ENCODE measurements at regions not wholly inside any gene's neighbourhood (a gene's known extent, or its start where the extent isn't known, plus 50 kb on each side); places are given as distances from the start of the nearest gene placed in this dataset.

GRCh38 chr10:130240409-130240808, 104.2 kb downstream of the GLRX3 start:
- no peaks in the 10 kb centered on the region for H3K9me3 ChIP-seq
- no peaks in the 10 kb centered on the region for H3K36me3 ChIP-seq
- TF ChIP-seq, protein P1, sequence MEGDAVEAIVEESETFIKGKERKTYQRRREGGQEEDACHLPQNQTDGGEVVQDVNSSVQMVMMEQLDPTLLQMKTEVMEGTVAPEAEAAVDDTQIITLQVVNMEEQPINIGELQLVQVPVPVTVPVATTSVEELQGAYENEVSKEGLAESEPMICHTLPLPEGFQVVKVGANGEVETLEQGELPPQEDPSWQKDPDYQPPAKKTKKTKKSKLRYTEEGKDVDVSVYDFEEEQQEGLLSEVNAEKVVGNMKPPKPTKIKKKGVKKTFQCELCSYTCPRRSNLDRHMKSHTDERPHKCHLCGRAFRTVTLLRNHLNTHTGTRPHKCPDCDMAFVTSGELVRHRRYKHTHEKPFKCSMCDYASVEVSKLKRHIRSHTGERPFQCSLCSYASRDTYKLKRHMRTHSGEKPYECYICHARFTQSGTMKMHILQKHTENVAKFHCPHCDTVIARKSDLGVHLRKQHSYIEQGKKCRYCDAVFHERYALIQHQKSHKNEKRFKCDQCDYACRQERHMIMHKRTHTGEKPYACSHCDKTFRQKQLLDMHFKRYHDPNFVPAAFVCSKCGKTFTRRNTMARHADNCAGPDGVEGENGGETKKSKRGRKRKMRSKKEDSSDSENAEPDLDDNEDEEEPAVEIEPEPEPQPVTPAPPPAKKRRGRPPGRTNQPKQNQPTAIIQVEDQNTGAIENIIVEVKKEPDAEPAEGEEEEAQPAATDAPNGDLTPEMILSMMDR (IDR thresholded peaks at IDR 0.05) = no peak
- TF ChIP-seq POLR2A (IDR thresholded peaks at IDR 0.05) = no peak
- no peaks in the 10 kb centered on the region for H3K27me3 ChIP-seq
- H3K27ac ChIP-seq = no peak overlapping the region
- no peaks in the 10 kb centered on the region for H3K4me1 ChIP-seq
- H3K4me3 ChIP-seq = no peak overlapping the region
- DNase-seq (no peak), ATAC-seq (no peak)
- 58% methylated on average over 2 of the region's 2 CpGs for WGBS (ENCODE audit: insufficient coverage, low coverage, low lambda C conversion rate, missing lambda C conversion rate)
- intact Hi-C loops (cut with DNase I) = no loop called here

- no peak for ATAC-seq
- no peak for DNase-seq
- no peak for TF ChIP-seq POLR2A (IDR thresholded peaks at IDR 0.05)
- TF ChIP-seq, protein P1 (IDR thresholded peaks at IDR 0.05) = no peak
- WGBS (ENCODE audit: insufficient coverage, low coverage, low lambda C conversion rate, missing lambda C conversion rate) = 51% methylated on average over 3 of the region's 3 CpGs
- intact Hi-C loops (cut with DNase I) = no loop called here
- Histone ChIP-seq H3K9me3 (no peaks in the 10 kb centered on the region), H3K4me1 (no peaks in the 10 kb centered on the region), H3K4me3 (no peak overlapping the region), H3K36me3 (no peaks in the 10 kb centered on the region), H3K27me3 (no peaks in the 10 kb centered on the region), H3K27ac (no peak overlapping the region)
Observed at GRCh38 chr10:130242513-130242912, 106.3 kb downstream of the GLRX3 start.

GRCh38 chr10:130243015-130243414, 106.8 kb downstream of the GLRX3 start:
- intact Hi-C loops (cut with DNase I) = no loop called here
- DNase-seq = no peak
- ATAC-seq = no peak

DNA sequence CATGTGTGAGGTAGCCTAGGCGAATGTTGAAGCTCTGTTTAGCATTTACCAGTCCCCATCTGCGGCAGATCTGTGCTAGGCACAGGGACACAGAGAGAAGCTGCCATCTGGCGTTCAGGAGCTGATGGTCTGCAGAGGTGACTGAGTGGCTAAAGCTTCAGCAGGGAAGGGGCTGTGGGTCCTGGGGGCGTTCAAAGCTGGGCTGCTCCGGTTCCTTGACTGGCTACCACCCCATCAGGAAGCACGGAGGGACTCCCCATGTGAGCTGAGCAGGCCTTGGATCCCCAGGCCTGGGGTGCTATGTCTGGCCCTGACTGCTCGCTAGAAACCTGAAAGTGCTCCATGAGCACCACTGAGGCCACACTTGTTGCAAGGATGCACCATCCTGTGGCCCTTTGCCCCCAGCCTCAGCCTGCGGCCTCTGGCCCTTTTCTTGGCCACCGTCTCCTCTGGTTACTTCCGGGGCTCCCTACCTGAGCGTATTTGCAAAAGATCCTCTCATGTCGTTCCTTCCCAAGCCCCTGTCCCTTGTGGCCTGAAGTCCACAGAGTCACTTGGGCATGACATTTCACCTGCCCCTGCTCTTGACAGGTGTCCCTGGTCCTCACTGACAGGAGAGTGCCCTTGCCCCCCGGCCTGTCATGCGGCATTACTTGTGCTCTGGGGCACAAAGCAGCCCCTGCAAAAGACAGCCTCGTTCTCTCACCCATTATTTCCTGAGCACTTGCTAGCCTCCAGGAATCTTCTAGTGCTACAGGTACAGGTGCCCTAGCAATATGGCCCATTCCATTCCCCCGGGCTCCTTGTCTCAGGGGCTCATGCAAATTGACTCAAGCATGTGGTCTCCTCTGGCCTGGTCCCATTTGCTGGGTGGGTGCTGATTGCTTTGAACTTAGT, 108.1 kb downstream of the GLRX3 start:
- no peaks in the 10 kb centered on the region for H3K4me1 ChIP-seq
- 67% methylated on average over 4 of the region's 16 CpGs for WGBS (ENCODE audit: insufficient coverage, low coverage, low lambda C conversion rate, missing lambda C conversion rate)

More at GRCh38 chr10:130243015-130243414, 106.8 kb downstream of the GLRX3 start:
- WGBS (ENCODE audit: insufficient coverage, low coverage, low lambda C conversion rate, missing lambda C conversion rate) = 61% methylated on average over 3 of the region's 3 CpGs
- TF ChIP-seq, protein P1 (IDR thresholded peaks at IDR 0.05) = no peak
- TF ChIP-seq POLR2A (IDR thresholded peaks at IDR 0.05) = no peak
- no peaks in the 10 kb centered on the region for H3K36me3 ChIP-seq
- H3K27ac ChIP-seq = no peak overlapping the region
- no peaks in the 10 kb centered on the region for H3K27me3 ChIP-seq
- no peaks in the 10 kb centered on the region for H3K9me3 ChIP-seq
- no peaks in the 10 kb centered on the region for H3K4me1 ChIP-seq
- H3K4me3 ChIP-seq = no peak overlapping the region

More for the DNA sequence above, 108.1 kb downstream of the GLRX3 start:
- no peak for DNase-seq
- ATAC-seq = no peak
- intact Hi-C loops (cut with DNase I) = no loop called here
- H3K36me3 ChIP-seq = no peaks in the 10 kb centered on the region
- no peak overlapping the region for H3K27ac ChIP-seq
- no peak overlapping the region for H3K4me3 ChIP-seq
- no peaks in the 10 kb centered on the region for H3K9me3 ChIP-seq
- H3K27me3 ChIP-seq = no peaks in the 10 kb centered on the region
- TF ChIP-seq, protein P1 (IDR thresholded peaks at IDR 0.05) = no peak
- TF ChIP-seq POLR2A (IDR thresholded peaks at IDR 0.05) = no peak

Data from right lobe of liver (tissue), 6 donors.